ENCODE measurements at regions not wholly inside any gene's neighbourhood (a gene's known extent, or its start where the extent isn't known, plus 50 kb on each side); places are given as distances from the start of the nearest gene placed in this dataset.
"Not testable (repeated sequence)": the region's sequence is repeated elsewhere in the genome, so short reads cannot be mapped to it uniquely, and the experiment has no call there.

- no peaks in the 10 kb centered on the region for H3K36me3 ChIP-seq (ENCODE audit: insufficient read depth, low read depth, low read length)
- peaks cover 43% of the 10 kb centered on the region for H3K27me3 ChIP-seq (ENCODE audit: insufficient read depth, low read length)
- no peak overlapping the region for H3K27ac ChIP-seq (ENCODE audit: low read length)
- peaks cover 4% of the 10 kb centered on the region for H3K4me1 ChIP-seq (ENCODE audit: insufficient read depth, low read length)
- no peaks in the 10 kb centered on the region for H3K9me3 ChIP-seq (ENCODE audit: insufficient read depth, low read depth, low read length)
- peak overlapping the region; percentile 40 for H3K9ac ChIP-seq (ENCODE audit: low read depth, low read length)
- H3K4me3 ChIP-seq (ENCODE audit: low read length): peak overlapping the region; percentile 70
Observed at GRCh38 chr12:65728848-65729793, 95.2 kb upstream of the HMGA2 start.

GRCh38 chr12:65731771-65732170, 92.5 kb upstream of the HMGA2 start:
- Histone ChIP-seq H3K36me3 (ENCODE audit: insufficient read depth, low read depth, low read length) (no peaks in the 10 kb centered on the region), H3K4me1 (ENCODE audit: insufficient read depth, low read length) (no peaks in the 10 kb centered on the region; the same call in 1 of the 2 replicates), H3K9ac (ENCODE audit: low read depth, low read length) (no peak overlapping the region), H3K9me3 (ENCODE audit: insufficient read depth, low read depth, low read length) (no peaks in the 10 kb centered on the region), H3K27ac (ENCODE audit: low read length) (no peak overlapping the region), H3K4me3 (ENCODE audit: low read length) (no peak overlapping the region), H3K27me3 (ENCODE audit: insufficient read depth, low read length) (peaks cover 43% of the 10 kb centered on the region)

- not testable (repeated sequence) for H3K36me3 ChIP-seq (ENCODE audit: insufficient read depth, low read depth, low read length); H3K27ac ChIP-seq (ENCODE audit: low read length); H3K9ac ChIP-seq (ENCODE audit: low read depth, low read length); H3K4me3 ChIP-seq (ENCODE audit: low read length); H3K4me1 ChIP-seq (ENCODE audit: insufficient read depth, low read length); H3K9me3 ChIP-seq (ENCODE audit: insufficient read depth, low read depth, low read length)
- peaks cover 32% of the 10 kb centered on the region for H3K27me3 ChIP-seq (ENCODE audit: insufficient read depth, low read length)
Observed at GRCh38 chr12:65733643-65734042, 90.6 kb upstream of the HMGA2 start.

GRCh38 chr12:65734226-65734625, 90.1 kb upstream of the HMGA2 start:
- no peaks in the 10 kb centered on the region for H3K9me3 ChIP-seq (ENCODE audit: insufficient read depth, low read depth, low read length)
- no peak overlapping the region for H3K9ac ChIP-seq (ENCODE audit: low read depth, low read length)
- H3K4me1 ChIP-seq (ENCODE audit: insufficient read depth, low read length): no peaks in the 10 kb centered on the region
- peaks cover 26% of the 10 kb centered on the region for H3K27me3 ChIP-seq (ENCODE audit: insufficient read depth, low read length)
- no peaks in the 10 kb centered on the region for H3K36me3 ChIP-seq (ENCODE audit: insufficient read depth, low read depth, low read length)
- no peak overlapping the region for H3K4me3 ChIP-seq (ENCODE audit: low read length)
- H3K27ac ChIP-seq (ENCODE audit: low read length): no peak overlapping the region

- H3K27ac ChIP-seq (ENCODE audit: low read length): no peak overlapping the region
- H3K36me3 ChIP-seq (ENCODE audit: insufficient read depth, low read depth, low read length): no peaks in the 10 kb centered on the region
Observed at GRCh38 chr12:65739606-65740005, 84.7 kb upstream of the HMGA2 start.

GRCh38 chr12:65740506-65740872, 83.8 kb upstream of the HMGA2 start:
- peaks cover 26% of the 10 kb centered on the region for H3K27me3 ChIP-seq (ENCODE audit: insufficient read depth, low read length)
- peaks cover 10% of the 10 kb centered on the region for H3K4me1 ChIP-seq (ENCODE audit: insufficient read depth, low read length)
- no peaks in the 10 kb centered on the region for H3K9me3 ChIP-seq (ENCODE audit: insufficient read depth, low read depth, low read length)
- H3K27ac ChIP-seq (ENCODE audit: low read length): no peak overlapping the region
- no peaks in the 10 kb centered on the region for H3K36me3 ChIP-seq (ENCODE audit: insufficient read depth, low read depth, low read length)
- peak overlapping the region; percentile 77; the same call in 1 of the 2 replicates for H3K9ac ChIP-seq (ENCODE audit: low read depth, low read length)
- peak overlapping the region; percentile 78; the same call in 1 of the 2 replicates for H3K4me3 ChIP-seq (ENCODE audit: low read length)

More at GRCh38 chr12:65739606-65740005, 84.7 kb upstream of the HMGA2 start:
- H3K9me3 ChIP-seq (ENCODE audit: insufficient read depth, low read depth, low read length): no peaks in the 10 kb centered on the region
- peaks cover 10% of the 10 kb centered on the region for H3K4me1 ChIP-seq (ENCODE audit: insufficient read depth, low read length)
- H3K27me3 ChIP-seq (ENCODE audit: insufficient read depth, low read length): peaks cover 26% of the 10 kb centered on the region
- H3K4me3 ChIP-seq (ENCODE audit: low read length): no peak overlapping the region
- H3K9ac ChIP-seq (ENCODE audit: low read depth, low read length): no peak overlapping the region

GRCh38 chr12:65740873-65741600, 83.2 kb upstream of the HMGA2 start:
- Histone ChIP-seq H3K27me3 (ENCODE audit: insufficient read depth, low read length) (peaks cover 26% of the 10 kb centered on the region), H3K9me3 (ENCODE audit: insufficient read depth, low read depth, low read length) (no peaks in the 10 kb centered on the region), H3K4me1 (ENCODE audit: insufficient read depth, low read length) (peaks cover 10% of the 10 kb centered on the region), H3K4me3 (ENCODE audit: low read length) (peak overlapping the region; percentile 78), H3K27ac (ENCODE audit: low read length) (no peak overlapping the region), H3K36me3 (ENCODE audit: insufficient read depth, low read depth, low read length) (no peaks in the 10 kb centered on the region), H3K9ac (ENCODE audit: low read depth, low read length) (peak overlapping the region; percentile 77; the same call in 1 of the 2 replicates)

GRCh38 chr12:65741656-65742017, 82.6 kb upstream of the HMGA2 start:
- Histone ChIP-seq H3K27me3 (ENCODE audit: insufficient read depth, low read length) (peaks cover 26% of the 10 kb centered on the region), H3K9me3 (ENCODE audit: insufficient read depth, low read depth, low read length) (no peaks in the 10 kb centered on the region), H3K36me3 (ENCODE audit: insufficient read depth, low read depth, low read length) (no peaks in the 10 kb centered on the region), H3K4me3 (ENCODE audit: low read length) (peak overlapping the region; percentile 74), H3K9ac (ENCODE audit: low read depth, low read length) (no peak overlapping the region; the same call in 1 of the 2 replicates), H3K27ac (ENCODE audit: low read length) (no peak overlapping the region), H3K4me1 (ENCODE audit: insufficient read depth, low read length) (peaks cover 10% of the 10 kb centered on the region)

GRCh38 chr12:65742018-65743010, 82.0 kb upstream of the HMGA2 start:
- Histone ChIP-seq H3K9ac (ENCODE audit: low read depth, low read length) (peak overlapping the region; percentile 60; the same call in 1 of the 2 replicates), H3K4me3 (ENCODE audit: low read length) (peak overlapping the region; percentile 74)

GRCh38 chr12:65744236-65744840, 79.9 kb upstream of the HMGA2 start:
- not testable (repeated sequence) for H3K27ac ChIP-seq (ENCODE audit: low read length); H3K9ac ChIP-seq (ENCODE audit: low read depth, low read length); H3K4me3 ChIP-seq (ENCODE audit: low read length); H3K36me3 ChIP-seq (ENCODE audit: insufficient read depth, low read depth, low read length); H3K4me1 ChIP-seq (ENCODE audit: insufficient read depth, low read length); H3K9me3 ChIP-seq (ENCODE audit: insufficient read depth, low read depth, low read length)
- peaks cover 26% of the 10 kb centered on the region for H3K27me3 ChIP-seq (ENCODE audit: insufficient read depth, low read length)

More at GRCh38 chr12:65742018-65743010, 82.0 kb upstream of the HMGA2 start:
- Histone ChIP-seq H3K36me3 (ENCODE audit: insufficient read depth, low read depth, low read length) (no peaks in the 10 kb centered on the region), H3K4me1 (ENCODE audit: insufficient read depth, low read length) (peaks cover 10% of the 10 kb centered on the region), H3K27ac (ENCODE audit: low read length) (no peak overlapping the region), H3K27me3 (ENCODE audit: insufficient read depth, low read length) (peaks cover 26% of the 10 kb centered on the region), H3K9me3 (ENCODE audit: insufficient read depth, low read depth, low read length) (no peaks in the 10 kb centered on the region)

- H3K9me3 ChIP-seq (ENCODE audit: insufficient read depth, low read depth, low read length): no peaks in the 10 kb centered on the region
- H3K4me1 ChIP-seq (ENCODE audit: insufficient read depth, low read length): no peaks in the 10 kb centered on the region
- no peak overlapping the region for H3K4me3 ChIP-seq (ENCODE audit: low read length)
- H3K27me3 ChIP-seq (ENCODE audit: insufficient read depth, low read length): peaks cover 15% of the 10 kb centered on the region
- H3K36me3 ChIP-seq (ENCODE audit: insufficient read depth, low read depth, low read length): no peaks in the 10 kb centered on the region
- H3K27ac ChIP-seq (ENCODE audit: low read length): no peak overlapping the region
- H3K9ac ChIP-seq (ENCODE audit: low read depth, low read length): no peak overlapping the region
Observed at GRCh38 chr12:65747338-65747737, 76.9 kb upstream of the HMGA2 start.

Measured in iPS-20b (cell line).